ENCODE measurements at regions not wholly inside any gene's neighbourhood (a gene's known extent, or its start where the extent isn't known, plus 50 kb on each side); places are given as distances from the start of the nearest gene placed in this dataset.

- no peak for TF ChIP-seq CTCF (conservative IDR thresholded peaks at IDR 0.05; ENCODE audit: low read depth, low read length)
- no peak for TF ChIP-seq EZH2 (IDR thresholded peaks at IDR 0.05; ENCODE audit: borderline replicate concordance, low read depth, low read length, poor library complexity, severe bottlenecking)
Observed at GRCh38 chr2:136310005-136310495, 192.1 kb upstream of the CXCR4 start.
